ENCODE measurements at regions not wholly inside any gene's neighbourhood (a gene's known extent, or its start where the extent isn't known, plus 50 kb on each side); places are given as distances from the start of the nearest gene placed in this dataset.

DNA sequence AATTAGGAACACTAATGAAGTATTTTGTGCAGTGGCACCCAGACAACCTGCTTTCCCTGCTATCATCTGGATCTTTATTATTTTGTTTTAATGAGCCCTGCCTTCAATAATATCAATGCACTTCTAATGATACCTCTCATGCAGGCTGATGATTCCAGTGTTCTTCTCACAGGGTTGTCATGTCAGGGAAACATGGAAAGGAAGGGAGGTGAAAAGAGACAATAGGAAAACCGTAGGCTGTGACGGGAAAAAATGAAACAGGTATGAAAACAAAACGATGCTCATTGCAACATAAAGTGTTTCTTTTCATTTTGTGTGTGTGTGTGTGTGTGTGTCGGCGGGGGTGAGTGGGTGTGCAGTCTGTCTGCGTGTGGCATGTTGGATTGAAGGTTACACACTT, 102.6 kb upstream of the CTBP2 start:
- WGBS, 4 donors, result 66 to 80% (median 73%) methylated on average over 6 of the region's 6 CpGs
- H3K9me3 ChIP-seq (replicated peaks in 1 of 3), result no peaks in the 10 kb centered on the region
- no peak overlapping the region for H3K4me3 ChIP-seq
- H3K36me3 ChIP-seq (replicated peaks in 1 of 2), result no peaks in the 10 kb centered on the region
- H3K27me3 ChIP-seq, result no peaks in the 10 kb centered on the region
- intact Hi-C loops (cut with DNase I), result no loop called here
- DNase-seq, result no peak
- H3K4me1 ChIP-seq (replicated peaks in 1 of 2), result no peaks in the 10 kb centered on the region
- no peak overlapping the region for H3K27ac ChIP-seq
- TF ChIP-seq, protein P1, sequence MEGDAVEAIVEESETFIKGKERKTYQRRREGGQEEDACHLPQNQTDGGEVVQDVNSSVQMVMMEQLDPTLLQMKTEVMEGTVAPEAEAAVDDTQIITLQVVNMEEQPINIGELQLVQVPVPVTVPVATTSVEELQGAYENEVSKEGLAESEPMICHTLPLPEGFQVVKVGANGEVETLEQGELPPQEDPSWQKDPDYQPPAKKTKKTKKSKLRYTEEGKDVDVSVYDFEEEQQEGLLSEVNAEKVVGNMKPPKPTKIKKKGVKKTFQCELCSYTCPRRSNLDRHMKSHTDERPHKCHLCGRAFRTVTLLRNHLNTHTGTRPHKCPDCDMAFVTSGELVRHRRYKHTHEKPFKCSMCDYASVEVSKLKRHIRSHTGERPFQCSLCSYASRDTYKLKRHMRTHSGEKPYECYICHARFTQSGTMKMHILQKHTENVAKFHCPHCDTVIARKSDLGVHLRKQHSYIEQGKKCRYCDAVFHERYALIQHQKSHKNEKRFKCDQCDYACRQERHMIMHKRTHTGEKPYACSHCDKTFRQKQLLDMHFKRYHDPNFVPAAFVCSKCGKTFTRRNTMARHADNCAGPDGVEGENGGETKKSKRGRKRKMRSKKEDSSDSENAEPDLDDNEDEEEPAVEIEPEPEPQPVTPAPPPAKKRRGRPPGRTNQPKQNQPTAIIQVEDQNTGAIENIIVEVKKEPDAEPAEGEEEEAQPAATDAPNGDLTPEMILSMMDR (IDR thresholded peaks at IDR 0.05), result no peak
- no peak for TF ChIP-seq POLR2A (IDR thresholded peaks at IDR 0.05)

DNA sequence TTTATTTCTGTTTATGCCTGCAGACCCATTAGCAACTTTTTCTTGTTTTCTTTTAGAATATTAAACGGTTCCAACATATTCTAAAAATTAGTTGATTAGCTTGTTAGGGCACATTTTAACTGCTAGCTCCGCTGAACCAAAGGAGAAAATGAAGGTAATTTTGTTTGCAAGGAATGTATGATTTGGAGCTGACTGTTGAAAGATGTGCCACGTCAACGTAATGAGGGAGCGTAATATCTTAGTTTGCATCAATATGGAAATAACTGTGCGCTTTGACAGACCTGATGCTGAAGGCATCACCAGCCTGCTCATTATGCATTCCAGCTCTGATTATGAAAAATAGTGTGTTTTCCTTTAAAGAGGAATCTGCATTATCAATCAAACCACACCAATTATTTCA, 102.0 kb upstream of the CTBP2 start:
- no peaks in the 10 kb centered on the region for H3K9me3 ChIP-seq (replicated peaks in 1 of 3)
- no peak overlapping the region for H3K27ac ChIP-seq
- H3K4me1 ChIP-seq (replicated peaks in 1 of 2), result no peaks in the 10 kb centered on the region
- DNase-seq, result no peak
- H3K4me3 ChIP-seq, result no peak overlapping the region
- H3K27me3 ChIP-seq, result no peaks in the 10 kb centered on the region
- intact Hi-C loops (cut with DNase I), result no loop called here
- 80 to 88% (median 87%) methylated on average over 6 of the region's 6 CpGs for WGBS, 4 donors
- H3K36me3 ChIP-seq (replicated peaks in 1 of 2), result no peaks in the 10 kb centered on the region
- TF ChIP-seq, protein P1 (IDR thresholded peaks at IDR 0.05), result no peak
- TF ChIP-seq POLR2A (IDR thresholded peaks at IDR 0.05), result no peak

DNA sequence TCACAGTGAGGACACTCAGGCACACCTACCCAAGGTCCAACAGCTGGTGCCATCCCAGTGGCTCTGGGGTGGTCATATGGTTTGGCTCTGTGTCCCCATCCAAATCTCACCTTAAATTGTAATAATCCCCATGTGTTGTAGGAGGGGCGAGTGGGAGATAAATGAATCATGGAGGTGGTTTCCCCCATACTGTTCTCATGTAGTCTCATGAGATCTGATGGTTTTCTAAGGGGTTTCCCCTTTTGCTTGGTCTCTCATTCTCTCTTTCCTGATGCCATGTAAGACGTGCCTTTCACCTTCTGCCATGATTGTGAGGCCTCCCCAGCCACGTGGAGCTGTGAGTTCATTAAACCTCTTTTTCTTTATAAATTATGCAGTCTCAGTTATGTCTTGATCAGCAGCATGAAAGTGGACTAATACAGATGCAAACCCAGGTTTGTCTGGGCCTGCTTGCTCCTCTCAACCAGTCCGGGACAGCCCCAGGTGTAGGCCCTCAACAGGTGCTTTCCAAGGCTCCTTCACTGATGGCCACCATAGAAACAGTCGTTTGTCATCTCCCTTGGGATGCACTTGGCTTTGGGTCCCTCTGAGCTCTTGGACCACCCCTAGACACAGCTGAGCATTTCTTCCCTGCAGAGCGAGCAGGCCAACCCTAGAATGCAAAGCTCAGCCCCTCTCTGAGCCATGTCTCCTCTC, 101.3 kb upstream of the CTBP2 start:
- Histone ChIP-seq H3K27ac (no peak overlapping the region), H3K27me3 (no peaks in the 10 kb centered on the region), H3K4me3 (no peak overlapping the region), H3K4me1 (replicated peaks in 1 of 2) (no peaks in the 10 kb centered on the region), H3K36me3 (replicated peaks in 1 of 2) (no peaks in the 10 kb centered on the region), H3K9me3 (replicated peaks in 1 of 3) (no peaks in the 10 kb centered on the region)
- TF ChIP-seq POLR2A (IDR thresholded peaks at IDR 0.05), result no peak
- TF ChIP-seq, protein P1 (IDR thresholded peaks at IDR 0.05), result no peak
- intact Hi-C loops (cut with DNase I), result no loop called here
- 75 to 85% (median 82%) methylated on average over 6 of the region's 6 CpGs for WGBS, 4 donors
- no peak for DNase-seq

DNA sequence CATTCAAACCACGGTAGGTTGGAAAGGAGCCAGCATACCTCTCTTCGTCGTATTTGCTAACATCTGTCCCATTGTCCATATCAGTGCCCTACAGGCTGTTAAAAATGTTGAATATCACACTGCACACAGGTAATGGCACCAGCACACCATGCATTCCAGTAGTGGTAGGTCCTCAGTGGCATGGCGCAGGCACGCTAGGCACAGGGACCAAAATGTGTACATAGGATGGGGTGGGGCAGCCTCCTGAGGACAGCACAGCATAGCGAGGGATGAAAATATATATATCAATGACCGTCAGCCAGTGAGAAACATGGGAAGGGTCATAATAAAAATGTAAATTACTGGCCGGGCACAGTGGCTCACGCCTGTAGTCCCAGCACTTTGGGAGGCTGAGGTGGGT, 99.9 kb upstream of the CTBP2 start:
- Histone ChIP-seq H3K4me3 (no peak overlapping the region), H3K27ac (no peak overlapping the region), H3K36me3 (replicated peaks in 1 of 2) (no peaks in the 10 kb centered on the region), H3K4me1 (replicated peaks in 1 of 2) (no peaks in the 10 kb centered on the region), H3K27me3 (no peaks in the 10 kb centered on the region), H3K9me3 (replicated peaks in 1 of 3) (no peaks in the 10 kb centered on the region)
- intact Hi-C loops (cut with DNase I), result no loop called here
- 86 to 89% (median 87%) methylated on average over 9 of the region's 9 CpGs for WGBS, 4 donors
- no peak for DNase-seq
- no peak for TF ChIP-seq POLR2A (IDR thresholded peaks at IDR 0.05)

DNA sequence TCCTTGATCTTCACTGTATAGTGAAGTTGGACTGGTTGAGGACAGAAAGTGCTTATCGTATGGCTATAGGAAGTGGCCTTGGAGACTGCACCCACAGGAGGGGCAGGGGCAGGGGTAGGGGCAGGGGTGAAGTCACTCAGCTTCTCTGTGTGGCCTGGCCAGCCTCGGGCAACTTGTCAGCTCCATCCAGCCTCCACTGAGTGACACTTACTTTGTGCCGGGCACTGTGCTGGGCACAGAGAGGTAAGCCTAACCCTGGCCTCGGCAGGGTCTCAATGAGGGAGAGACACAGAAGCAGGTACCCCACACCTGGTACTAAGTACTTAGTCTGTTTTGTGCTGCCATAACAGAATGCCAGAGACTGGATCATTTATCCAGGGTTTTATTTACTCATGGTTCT, 99.3 kb upstream of the CTBP2 start:
- 78 to 88% (median 80%) methylated on average over 4 of the region's 4 CpGs for WGBS, 4 donors
- H3K36me3 ChIP-seq (replicated peaks in 1 of 2), result no peaks in the 10 kb centered on the region
- TF ChIP-seq POLR2A (IDR thresholded peaks at IDR 0.05), result no peak
- TF ChIP-seq, protein P1 (IDR thresholded peaks at IDR 0.05), result no peak
- no peak overlapping the region for H3K27ac ChIP-seq
- no peak for DNase-seq
- no peak overlapping the region for H3K4me3 ChIP-seq
- H3K9me3 ChIP-seq (replicated peaks in 1 of 3), result no peaks in the 10 kb centered on the region
- no peaks in the 10 kb centered on the region for H3K4me1 ChIP-seq (replicated peaks in 1 of 2)
- intact Hi-C loops (cut with DNase I), result no loop called here
- no peaks in the 10 kb centered on the region for H3K27me3 ChIP-seq

Data from adrenal gland (tissue), 9 donors.